Upper lobe of right lung (tissue), 1 donor: ENCODE measurements at regions not wholly inside any gene's neighbourhood (a gene's known extent, or its start where the extent isn't known, plus 50 kb on each side); places are given as distances from the start of the nearest gene placed in this dataset.

ENCODE experiments used
- ATAC-seq: fragments of 200-7000 bp; cut with Tn5 transposase; one replicate; pipeline ENCODE4 v1.9.1; 2020; ENCODE audit warnings: mild to moderate bottlenecking, moderate library complexity
- DNase-seq: peaks from one replicate; pipeline ENCODE4 v3.0.0-alpha.2; 2020
- H3K27ac ChIP-seq: fragments of 200-600 bp; one replicate; pipeline ENCODE4 v1.8.0; 2022
- H3K27me3 ChIP-seq: fragments of 200-600 bp; one replicate; pipeline ENCODE4 v1.8.0; 2022; ENCODE audit warnings: mild to moderate bottlenecking
- H3K36me3 ChIP-seq: fragments of 200-600 bp; one replicate; pipeline ENCODE4 v1.8.0; 2022
- H3K4me1 ChIP-seq: fragments of 200-600 bp; one replicate; pipeline ENCODE4 v1.8.0; 2022
- H3K4me3 ChIP-seq: fragments of 200-600 bp; one replicate; pipeline ENCODE4 v1.8.0; 2022; ENCODE audit warnings: mild to moderate bottlenecking
- H3K9me3 ChIP-seq: fragments of 200-600 bp; one replicate; pipeline ENCODE4 v1.8.0; 2022
- CTCF ChIP-seq: fragments of 200-600 bp; IDR thresholded peaks from one replicate; pipeline ENCODE4 v1.8.0; 2022; ENCODE audit warnings: antibody characterized with exemption
- intact Hi-C: fragments of 100-400 bp; cut with DNase I; formaldehyde crosslinking; loops from one replicate; pipeline ENCODE4 v1.11.0; 2022
- donor health status: DM: no; HTN: yes; CAD: no; lungs with severe emphysema.

GRCh38 chr3:26343647-26344046, 278.9 kb upstream of the LRRC3B start:
- intact Hi-C loops = no loop called here
- no peaks in the 10 kb centered on the region for H3K4me1 ChIP-seq

GRCh38 chr3:26345613-26346012, 277.0 kb upstream of the LRRC3B start:
- intact Hi-C loops = no loop called here
- H3K27me3 ChIP-seq = no peaks in the 10 kb centered on the region
- no peaks in the 10 kb centered on the region for H3K9me3 ChIP-seq
- H3K36me3 ChIP-seq = no peaks in the 10 kb centered on the region
- no peak overlapping the region for H3K27ac ChIP-seq
- no peak for TF ChIP-seq CTCF
- H3K4me3 ChIP-seq = no peak overlapping the region
- ATAC-seq (no peak), DNase-seq (no peak)
- H3K4me1 ChIP-seq = no peaks in the 10 kb centered on the region

More at GRCh38 chr3:26343647-26344046, 278.9 kb upstream of the LRRC3B start:
- ATAC-seq (no peak), DNase-seq (no peak)
- Histone ChIP-seq H3K36me3 (no peaks in the 10 kb centered on the region), H3K9me3 (no peaks in the 10 kb centered on the region), H3K4me3 (no peak overlapping the region), H3K27me3 (no peaks in the 10 kb centered on the region), H3K27ac (no peak overlapping the region)
- no peak for TF ChIP-seq CTCF

- TF ChIP-seq CTCF = no peak
- Histone ChIP-seq H3K27ac (no peak overlapping the region), H3K4me1 (no peaks in the 10 kb centered on the region), H3K9me3 (no peaks in the 10 kb centered on the region), H3K27me3 (no peaks in the 10 kb centered on the region), H3K36me3 (no peaks in the 10 kb centered on the region), H3K4me3 (no peak overlapping the region)
- DNase-seq (peak; percentile 55), ATAC-seq (no peak)
- intact Hi-C loops = no loop called here
These were observed 276.1 kb upstream of the LRRC3B start for GRCh38 chr3:26346497-26346896.

GRCh38 chr3:26347150-26347549, 275.4 kb upstream of the LRRC3B start:
- Histone ChIP-seq H3K9me3 (no peaks in the 10 kb centered on the region), H3K27me3 (no peaks in the 10 kb centered on the region), H3K36me3 (no peaks in the 10 kb centered on the region), H3K27ac (no peak overlapping the region), H3K4me1 (no peaks in the 10 kb centered on the region), H3K4me3 (no peak overlapping the region)
- intact Hi-C loops = no loop called here
- DNase-seq (peak; percentile 49), ATAC-seq (no peak)
- no peak for TF ChIP-seq CTCF

GRCh38 chr3:26350853-26351252, 271.7 kb upstream of the LRRC3B start:
- no peak for DNase-seq

More at GRCh38 chr3:26350853-26351252, 271.7 kb upstream of the LRRC3B start:
- Histone ChIP-seq H3K36me3 (no peaks in the 10 kb centered on the region), H3K27ac (no peak overlapping the region), H3K9me3 (no peaks in the 10 kb centered on the region), H3K4me3 (no peak overlapping the region), H3K4me1 (no peaks in the 10 kb centered on the region), H3K27me3 (no peaks in the 10 kb centered on the region)
- intact Hi-C loops = no loop called here
- ATAC-seq = no peak
- TF ChIP-seq CTCF = no peak
